Body of pancreas (tissue), 4 donors: ENCODE measurements at regions not wholly inside any gene's neighbourhood (a gene's known extent, or its start where the extent isn't known, plus 50 kb on each side); places are given as distances from the start of the nearest gene placed in this dataset.

ENCODE experiments used
- ATAC-seq: fragments of 150-250 bp; one replicate; pipeline ENCODE4 v1.9.1; 2016
- DNase-seq, 4 donors: peaks; one replicate each; pipeline ENCODE4 v3.0.0-alpha.2; 2019
- H3K27ac ChIP-seq, 4 donors: fragments of 200-600 bp; sonication (generic); 1 replicate in 3 of 4; 2 replicates in 1 of 4; pipeline versions ENCODE4 v1.5.1 to v1.6.1; 2016 to 2019; ENCODE audit warnings: mild to moderate bottlenecking in 1 of 4, mixed read lengths in 1 of 4, moderate library complexity in 1 of 4
- H3K27me3 ChIP-seq, 2 donors: fragments of 200-600 bp; sonication (generic); one replicate each; pipeline ENCODE4 v1.6.0; 2016; ENCODE audit warnings: mild to moderate bottlenecking in 1 of 2
- H3K36me3 ChIP-seq, 2 donors: fragments of 200-600 bp; sonication (generic); replicated peaks in 1 of 2; 2 replicates each; pipeline ENCODE4 v1.5.1; 2016; ENCODE audit warnings: low read depth in 2 of 2; ENCODE audit not compliant: insufficient read depth in 1 of 2
- H3K4me1 ChIP-seq: fragments of 200-600 bp; sonication (generic); one replicate; pipeline ENCODE4 v1.6.0; 2016
- H3K4me3 ChIP-seq, 2 donors: fragments of 200-600 bp; sonication (generic); 1 replicate in 1 of 2; 2 replicates in 1 of 2; pipeline ENCODE4 v1.5.1; 2016 to 2019
- H3K9me3 ChIP-seq, 3 donors: fragments of 200-600 bp; sonication (generic); 1 replicate in 2 of 3; 2 replicates in 1 of 3; pipeline ENCODE4 v1.5.1; 2016
- POLR2A ChIP-seq, 3 donors: fragments of 450-650 bp; IDR thresholded peaks; one replicate each; pipeline ENCODE4 v1.6.1; 2016; ENCODE audit warnings: antibody characterized with exemption in 3 of 3, mild to moderate bottlenecking in 2 of 3
- WGBS, 2 donors: methylation state at CpG; one replicate each; pipeline ENCODE4 v1.1.5; 2017; 5-methylcytosine and 5-hydroxymethylcytosine counted together
- intact Hi-C: fragments of 100-400 bp; cut with DNase I; formaldehyde crosslinking; loops from one replicate; pipeline ENCODE4 v1.15.1; 2023
- TF ChIP-seq, protein P1 (sequence below), 7 experiments: fragments of 450-650 bp in 4 of 7; fragments of 200-600 bp in 3 of 7; sonication (generic) in 3 of 7; IDR thresholded peaks; one replicate each; pipeline ENCODE4 v1.5.1; 2016 to 2019; ENCODE audit warnings: antibody characterized with exemption in 7 of 7

DNA sequence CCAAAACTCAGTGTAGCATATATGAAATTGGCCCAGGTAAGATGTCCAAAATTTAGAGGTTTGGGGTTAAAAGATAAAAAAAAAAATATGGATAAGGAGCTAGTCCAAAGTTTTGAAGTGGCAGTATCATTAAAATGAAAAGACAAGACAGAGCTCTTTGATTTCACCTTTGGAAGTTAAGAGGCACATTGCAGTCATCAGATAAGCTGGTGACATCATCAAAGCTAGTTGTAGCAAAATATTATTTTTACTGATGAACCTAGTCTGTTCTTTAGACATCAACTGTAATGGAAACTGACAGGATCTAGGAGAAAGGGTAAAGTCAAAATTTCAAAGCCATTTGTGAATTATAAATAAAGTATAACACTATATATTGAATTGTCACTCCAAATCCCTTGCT is 603.7 kb upstream of the CDH8 start:
- ATAC-seq (no peak), DNase-seq (no peak)
- Histone ChIP-seq H3K36me3 (no peaks in the 10 kb centered on the region), H3K9me3 (peaks cover 0 to 6% (median 0%) of the 10 kb centered on the region in 3 donors), H3K4me1 (no peaks in the 10 kb centered on the region), H3K4me3 (no peak overlapping the region), H3K27ac (no peak overlapping the region), H3K27me3 (no peaks in the 10 kb centered on the region)
- intact Hi-C loops, result no loop called here
- TF ChIP-seq, protein P1, sequence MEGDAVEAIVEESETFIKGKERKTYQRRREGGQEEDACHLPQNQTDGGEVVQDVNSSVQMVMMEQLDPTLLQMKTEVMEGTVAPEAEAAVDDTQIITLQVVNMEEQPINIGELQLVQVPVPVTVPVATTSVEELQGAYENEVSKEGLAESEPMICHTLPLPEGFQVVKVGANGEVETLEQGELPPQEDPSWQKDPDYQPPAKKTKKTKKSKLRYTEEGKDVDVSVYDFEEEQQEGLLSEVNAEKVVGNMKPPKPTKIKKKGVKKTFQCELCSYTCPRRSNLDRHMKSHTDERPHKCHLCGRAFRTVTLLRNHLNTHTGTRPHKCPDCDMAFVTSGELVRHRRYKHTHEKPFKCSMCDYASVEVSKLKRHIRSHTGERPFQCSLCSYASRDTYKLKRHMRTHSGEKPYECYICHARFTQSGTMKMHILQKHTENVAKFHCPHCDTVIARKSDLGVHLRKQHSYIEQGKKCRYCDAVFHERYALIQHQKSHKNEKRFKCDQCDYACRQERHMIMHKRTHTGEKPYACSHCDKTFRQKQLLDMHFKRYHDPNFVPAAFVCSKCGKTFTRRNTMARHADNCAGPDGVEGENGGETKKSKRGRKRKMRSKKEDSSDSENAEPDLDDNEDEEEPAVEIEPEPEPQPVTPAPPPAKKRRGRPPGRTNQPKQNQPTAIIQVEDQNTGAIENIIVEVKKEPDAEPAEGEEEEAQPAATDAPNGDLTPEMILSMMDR (IDR thresholded peaks at IDR 0.05), result no peak
- no peak for TF ChIP-seq POLR2A (IDR thresholded peaks at IDR 0.05)

DNA sequence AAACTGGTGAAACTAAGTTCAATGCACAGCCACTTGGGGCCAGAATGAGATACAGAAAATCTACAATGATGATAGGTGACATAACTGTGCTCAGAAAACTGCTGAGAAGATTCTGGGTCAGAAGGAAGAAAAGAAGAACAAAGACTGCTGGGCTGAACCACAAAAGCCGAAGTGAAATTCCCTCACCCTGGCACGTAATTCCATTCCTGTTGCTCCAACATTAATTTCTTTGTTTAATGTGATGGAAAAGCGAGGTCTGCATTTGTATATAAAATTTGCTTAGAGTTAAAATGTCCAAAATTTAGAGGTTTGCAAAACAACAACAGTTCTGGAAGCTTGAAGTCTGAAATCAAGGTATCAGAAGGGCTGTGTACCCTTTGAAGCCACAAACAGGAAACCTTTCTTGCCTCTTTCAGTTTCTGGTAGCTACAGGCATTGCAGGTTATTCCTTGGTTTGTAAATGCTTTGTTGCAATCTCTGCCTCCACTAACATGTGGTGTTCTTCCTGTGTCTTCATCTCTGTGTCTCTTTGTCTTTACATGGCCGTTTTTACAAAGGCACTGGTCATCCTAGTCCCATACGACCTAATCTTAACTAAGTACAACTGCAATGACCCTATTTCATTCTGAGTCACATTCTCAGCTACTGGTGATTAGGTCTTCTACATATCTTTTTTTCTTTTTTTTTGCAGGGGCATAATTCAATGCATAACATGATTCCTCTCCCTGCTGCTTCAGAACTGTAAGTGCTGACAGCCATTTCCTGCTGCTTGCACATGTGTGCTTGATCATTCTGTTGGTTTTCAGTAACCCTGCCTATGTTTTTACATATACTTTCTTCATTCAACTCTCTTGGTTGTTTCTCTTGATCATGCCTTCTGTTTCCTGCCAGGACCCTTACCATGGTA is 603.0 kb upstream of the CDH8 start:
- Histone ChIP-seq H3K36me3 (no peaks in the 10 kb centered on the region), H3K4me1 (no peaks in the 10 kb centered on the region), H3K27ac (no peak overlapping the region), H3K9me3 (peaks cover 0 to 3% (median 0%) of the 10 kb centered on the region in 3 donors), H3K27me3 (no peaks in the 10 kb centered on the region), H3K4me3 (no peak overlapping the region)
- WGBS, 2 donors, result 45 to 51% methylated on average over 5 of the region's 5 CpGs
- intact Hi-C loops, result no loop called here
- ATAC-seq, result no peak
- no peak for TF ChIP-seq POLR2A (IDR thresholded peaks at IDR 0.05)
- TF ChIP-seq, protein P1 (IDR thresholded peaks at IDR 0.05), result no peak
- no peak for DNase-seq

DNA sequence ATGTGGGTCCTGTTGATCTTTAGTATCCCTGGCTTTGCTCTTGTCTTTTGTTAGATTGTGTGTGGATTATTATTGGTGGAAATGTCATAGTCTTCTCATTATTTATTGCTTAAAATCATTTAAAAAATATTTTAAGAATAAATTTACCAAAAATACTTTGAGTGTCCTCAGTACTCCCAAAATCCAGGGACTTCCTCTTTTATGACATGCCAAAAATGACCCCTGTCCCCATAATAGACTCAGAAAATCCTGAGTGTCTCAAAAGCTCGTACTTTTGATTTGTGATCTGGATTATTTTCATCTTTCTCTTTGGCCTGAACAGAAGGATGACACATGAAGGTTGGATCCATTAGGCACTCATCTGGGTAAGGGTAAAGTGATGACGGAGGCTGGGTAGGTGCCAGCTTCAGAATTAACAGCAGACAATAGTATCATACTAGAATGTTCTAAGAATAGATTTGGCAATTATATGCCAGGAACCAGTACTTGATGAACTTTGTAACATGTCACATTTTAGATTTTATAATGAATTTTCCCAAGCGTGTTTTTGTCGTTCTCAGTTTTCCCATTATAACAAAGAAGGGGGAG is 602.2 kb upstream of the CDH8 start:
- Histone ChIP-seq H3K4me3 (no peak overlapping the region), H3K4me1 (no peaks in the 10 kb centered on the region), H3K27ac (no peak overlapping the region), H3K36me3 (no peaks in the 10 kb centered on the region), H3K9me3 (no peaks in the 10 kb centered on the region), H3K27me3 (no peaks in the 10 kb centered on the region)
- TF ChIP-seq, protein P1 (IDR thresholded peaks at IDR 0.05), result no peak
- TF ChIP-seq POLR2A (IDR thresholded peaks at IDR 0.05), result no peak
- intact Hi-C loops, result no loop called here
- ATAC-seq (no peak), DNase-seq (no peak)
- WGBS, 2 donors, result 51 to 57% methylated on average over 4 of the region's 4 CpGs

DNA sequence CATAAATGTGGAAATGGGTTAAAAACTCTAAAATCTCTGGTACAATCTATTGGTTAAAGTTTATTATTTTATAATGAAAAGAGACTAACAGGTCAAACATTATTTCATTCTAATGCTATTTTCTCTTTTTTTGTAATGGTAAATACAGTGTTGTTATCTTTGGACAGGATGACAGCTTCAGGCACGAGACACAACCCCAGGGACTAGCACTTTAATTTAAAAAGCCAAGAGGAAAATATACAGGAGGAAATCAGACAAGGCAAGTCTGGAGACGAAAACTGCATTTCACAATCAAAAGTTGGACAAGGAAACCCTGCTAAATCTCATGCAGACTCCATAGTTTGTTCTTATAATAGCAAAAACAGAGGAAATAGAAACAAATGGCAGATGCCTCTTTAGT is 589.1 kb upstream of the CDH8 start:
- intact Hi-C loops, result no loop called here
- 4 to 14% methylated on average over 2 of the region's 2 CpGs for WGBS, 2 donors

More for the DNA sequence above, 589.1 kb upstream of the CDH8 start:
- Histone ChIP-seq H3K4me3 (no peak overlapping the region), H3K36me3 (no peaks in the 10 kb centered on the region), H3K9me3 (no peaks in the 10 kb centered on the region), H3K4me1 (no peaks in the 10 kb centered on the region), H3K27me3 (no peaks in the 10 kb centered on the region), H3K27ac (no peak overlapping the region)
- TF ChIP-seq, protein P1 (IDR thresholded peaks at IDR 0.05), result no peak
- TF ChIP-seq POLR2A (IDR thresholded peaks at IDR 0.05), result no peak
- ATAC-seq (no peak), DNase-seq (no peak)
